ENCODE measurements at regions not wholly inside any gene's neighbourhood (a gene's known extent, or its start where the extent isn't known, plus 50 kb on each side); places are given as distances from the start of the nearest gene placed in this dataset.

DNA sequence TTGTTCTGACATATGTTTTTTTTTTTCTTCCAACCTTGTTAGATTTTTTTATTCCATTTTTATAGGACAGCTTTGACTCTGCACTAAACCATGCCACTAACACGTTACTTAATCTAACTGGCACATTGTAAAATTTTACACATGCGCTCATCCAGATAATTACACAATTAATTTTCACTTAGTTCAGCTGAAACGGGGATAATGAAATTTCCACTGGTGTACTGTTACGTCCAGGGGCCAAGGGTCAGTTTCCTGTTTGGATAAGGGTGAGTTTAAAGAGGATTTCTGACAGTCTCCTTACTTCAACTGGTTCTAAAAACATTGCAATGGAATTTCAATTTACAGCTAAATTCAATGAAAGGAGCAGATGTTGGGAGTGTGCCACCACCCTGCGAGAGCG lies 221.8 kb upstream of the CEP162 start (continued):
- TF ChIP-seq, protein P1, sequence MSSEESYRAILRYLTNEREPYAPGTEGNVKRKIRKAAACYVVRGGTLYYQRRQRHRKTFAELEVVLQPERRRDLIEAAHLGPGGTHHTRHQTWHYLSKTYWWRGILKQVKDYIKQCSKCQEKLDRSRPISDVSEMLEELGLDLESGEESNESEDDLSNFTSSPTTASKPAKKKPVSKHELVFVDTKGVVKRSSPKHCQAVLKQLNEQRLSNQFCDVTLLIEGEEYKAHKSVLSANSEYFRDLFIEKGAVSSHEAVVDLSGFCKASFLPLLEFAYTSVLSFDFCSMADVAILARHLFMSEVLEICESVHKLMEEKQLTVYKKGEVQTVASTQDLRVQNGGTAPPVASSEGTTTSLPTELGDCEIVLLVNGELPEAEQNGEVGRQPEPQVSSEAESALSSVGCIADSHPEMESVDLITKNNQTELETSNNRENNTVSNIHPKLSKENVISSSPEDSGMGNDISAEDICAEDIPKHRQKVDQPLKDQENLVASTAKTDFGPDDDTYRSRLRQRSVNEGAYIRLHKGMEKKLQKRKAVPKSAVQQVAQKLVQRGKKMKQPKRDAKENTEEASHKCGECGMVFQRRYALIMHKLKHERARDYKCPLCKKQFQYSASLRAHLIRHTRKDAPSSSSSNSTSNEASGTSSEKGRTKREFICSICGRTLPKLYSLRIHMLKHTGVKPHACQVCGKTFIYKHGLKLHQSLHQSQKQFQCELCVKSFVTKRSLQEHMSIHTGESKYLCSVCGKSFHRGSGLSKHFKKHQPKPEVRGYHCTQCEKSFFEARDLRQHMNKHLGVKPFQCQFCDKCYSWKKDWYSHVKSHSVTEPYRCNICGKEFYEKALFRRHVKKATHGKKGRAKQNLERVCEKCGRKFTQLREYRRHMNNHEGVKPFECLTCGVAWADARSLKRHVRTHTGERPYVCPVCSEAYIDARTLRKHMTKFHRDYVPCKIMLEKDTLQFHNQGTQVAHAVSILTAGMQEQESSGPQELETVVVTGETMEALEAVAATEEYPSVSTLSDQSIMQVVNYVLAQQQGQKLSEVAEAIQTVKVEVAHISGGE (tag by site-specific recombination; conservative IDR thresholded peaks at IDR 0.05; ENCODE audit: low read depth), result no peak
- TF ChIP-seq ZNF768 (tag by site-specific recombination; IDR thresholded peaks at IDR 0.05) (no peak), BCL11A (tag by site-specific recombination; IDR thresholded peaks at IDR 0.05; ENCODE audit: low read depth) (no peak), ZNF335 (tag by site-specific recombination; conservative IDR thresholded peaks at IDR 0.05) (no peak), KLF16 (tag by site-specific recombination; IDR thresholded peaks at IDR 0.05) (0 out of 2 replicates have a peak, but pooled peaks have one; percentile 62), ZNF596 (tag by site-specific recombination; IDR thresholded peaks at IDR 0.05) (no peak), MZF1 (tag by site-specific recombination; IDR thresholded peaks at IDR 0.05; ENCODE audit: borderline replicate concordance) (peak; percentile 72; the same call in 1 of the 2 replicates), ZNF138 (tag by site-specific recombination; IDR thresholded peaks at IDR 0.05; ENCODE audit: borderline replicate concordance) (no peak), ZBTB8A (tag by site-specific recombination; IDR thresholded peaks at IDR 0.05) (peak; percentile 41; the same call in 1 of the 2 replicates), ZNF677 (tag by site-specific recombination; IDR thresholded peaks at IDR 0.05) (no peak), ZNF10 (tag by site-specific recombination; IDR thresholded peaks at IDR 0.05) (peak; percentile 84; the same call in 1 of the 2 replicates), ZNF266 (tag by site-specific recombination; IDR thresholded peaks at IDR 0.05; ENCODE audit: low read depth) (no peak), ZNF626 (tag by site-specific recombination; IDR thresholded peaks at IDR 0.05) (no peak), GLIS2 (tag by site-specific recombination; IDR thresholded peaks at IDR 0.05) (no peak), ZFHX2 (tag by site-specific recombination; conservative IDR thresholded peaks at IDR 0.05) (no peak), ZNF366 (tag by site-specific recombination; conservative IDR thresholded peaks at IDR 0.05) (peak; percentile 72), ZNF776 (tag by site-specific recombination; IDR thresholded peaks at IDR 0.05; ENCODE audit: borderline replicate concordance) (no peak)
- TF ChIP-seq, protein P2, sequence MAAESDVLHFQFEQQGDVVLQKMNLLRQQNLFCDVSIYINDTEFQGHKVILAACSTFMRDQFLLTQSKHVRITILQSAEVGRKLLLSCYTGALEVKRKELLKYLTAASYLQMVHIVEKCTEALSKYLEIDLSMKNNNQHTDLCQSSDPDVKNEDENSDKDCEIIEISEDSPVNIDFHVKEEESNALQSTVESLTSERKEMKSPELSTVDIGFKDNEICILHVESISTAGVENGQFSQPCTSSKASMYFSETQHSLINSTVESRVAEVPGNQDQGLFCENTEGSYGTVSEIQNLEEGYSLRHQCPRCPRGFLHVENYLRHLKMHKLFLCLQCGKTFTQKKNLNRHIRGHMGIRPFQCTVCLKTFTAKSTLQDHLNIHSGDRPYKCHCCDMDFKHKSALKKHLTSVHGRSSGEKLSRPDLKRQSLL (tag by site-specific recombination; IDR thresholded peaks at IDR 0.05), result no peak
- TF ChIP-seq, protein P3, sequence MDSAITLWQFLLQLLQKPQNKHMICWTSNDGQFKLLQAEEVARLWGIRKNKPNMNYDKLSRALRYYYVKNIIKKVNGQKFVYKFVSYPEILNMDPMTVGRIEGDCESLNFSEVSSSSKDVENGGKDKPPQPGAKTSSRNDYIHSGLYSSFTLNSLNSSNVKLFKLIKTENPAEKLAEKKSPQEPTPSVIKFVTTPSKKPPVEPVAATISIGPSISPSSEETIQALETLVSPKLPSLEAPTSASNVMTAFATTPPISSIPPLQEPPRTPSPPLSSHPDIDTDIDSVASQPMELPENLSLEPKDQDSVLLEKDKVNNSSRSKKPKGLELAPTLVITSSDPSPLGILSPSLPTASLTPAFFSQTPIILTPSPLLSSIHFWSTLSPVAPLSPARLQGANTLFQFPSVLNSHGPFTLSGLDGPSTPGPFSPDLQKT (IDR thresholded peaks at IDR 0.05; ENCODE audit: borderline replicate concordance, low read depth, low read length), result no peak
- TF ChIP-seq, protein P4, sequence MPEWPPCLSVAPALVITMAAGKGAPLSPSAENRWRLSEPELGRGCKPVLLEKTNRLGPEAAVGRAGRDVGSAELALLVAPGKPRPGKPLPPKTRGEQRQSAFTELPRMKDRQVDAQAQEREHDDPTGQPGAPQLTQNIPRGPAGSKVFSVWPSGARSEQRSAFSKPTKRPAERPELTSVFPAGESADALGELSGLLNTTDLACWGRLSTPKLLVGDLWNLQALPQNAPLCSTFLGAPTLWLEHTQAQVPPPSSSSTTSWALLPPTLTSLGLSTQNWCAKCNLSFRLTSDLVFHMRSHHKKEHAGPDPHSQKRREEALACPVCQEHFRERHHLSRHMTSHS (tag by site-specific recombination; IDR thresholded peaks at IDR 0.05), result peak; percentile 57; the same call in 1 of the 2 replicates
- TF ChIP-seq, protein P5, sequence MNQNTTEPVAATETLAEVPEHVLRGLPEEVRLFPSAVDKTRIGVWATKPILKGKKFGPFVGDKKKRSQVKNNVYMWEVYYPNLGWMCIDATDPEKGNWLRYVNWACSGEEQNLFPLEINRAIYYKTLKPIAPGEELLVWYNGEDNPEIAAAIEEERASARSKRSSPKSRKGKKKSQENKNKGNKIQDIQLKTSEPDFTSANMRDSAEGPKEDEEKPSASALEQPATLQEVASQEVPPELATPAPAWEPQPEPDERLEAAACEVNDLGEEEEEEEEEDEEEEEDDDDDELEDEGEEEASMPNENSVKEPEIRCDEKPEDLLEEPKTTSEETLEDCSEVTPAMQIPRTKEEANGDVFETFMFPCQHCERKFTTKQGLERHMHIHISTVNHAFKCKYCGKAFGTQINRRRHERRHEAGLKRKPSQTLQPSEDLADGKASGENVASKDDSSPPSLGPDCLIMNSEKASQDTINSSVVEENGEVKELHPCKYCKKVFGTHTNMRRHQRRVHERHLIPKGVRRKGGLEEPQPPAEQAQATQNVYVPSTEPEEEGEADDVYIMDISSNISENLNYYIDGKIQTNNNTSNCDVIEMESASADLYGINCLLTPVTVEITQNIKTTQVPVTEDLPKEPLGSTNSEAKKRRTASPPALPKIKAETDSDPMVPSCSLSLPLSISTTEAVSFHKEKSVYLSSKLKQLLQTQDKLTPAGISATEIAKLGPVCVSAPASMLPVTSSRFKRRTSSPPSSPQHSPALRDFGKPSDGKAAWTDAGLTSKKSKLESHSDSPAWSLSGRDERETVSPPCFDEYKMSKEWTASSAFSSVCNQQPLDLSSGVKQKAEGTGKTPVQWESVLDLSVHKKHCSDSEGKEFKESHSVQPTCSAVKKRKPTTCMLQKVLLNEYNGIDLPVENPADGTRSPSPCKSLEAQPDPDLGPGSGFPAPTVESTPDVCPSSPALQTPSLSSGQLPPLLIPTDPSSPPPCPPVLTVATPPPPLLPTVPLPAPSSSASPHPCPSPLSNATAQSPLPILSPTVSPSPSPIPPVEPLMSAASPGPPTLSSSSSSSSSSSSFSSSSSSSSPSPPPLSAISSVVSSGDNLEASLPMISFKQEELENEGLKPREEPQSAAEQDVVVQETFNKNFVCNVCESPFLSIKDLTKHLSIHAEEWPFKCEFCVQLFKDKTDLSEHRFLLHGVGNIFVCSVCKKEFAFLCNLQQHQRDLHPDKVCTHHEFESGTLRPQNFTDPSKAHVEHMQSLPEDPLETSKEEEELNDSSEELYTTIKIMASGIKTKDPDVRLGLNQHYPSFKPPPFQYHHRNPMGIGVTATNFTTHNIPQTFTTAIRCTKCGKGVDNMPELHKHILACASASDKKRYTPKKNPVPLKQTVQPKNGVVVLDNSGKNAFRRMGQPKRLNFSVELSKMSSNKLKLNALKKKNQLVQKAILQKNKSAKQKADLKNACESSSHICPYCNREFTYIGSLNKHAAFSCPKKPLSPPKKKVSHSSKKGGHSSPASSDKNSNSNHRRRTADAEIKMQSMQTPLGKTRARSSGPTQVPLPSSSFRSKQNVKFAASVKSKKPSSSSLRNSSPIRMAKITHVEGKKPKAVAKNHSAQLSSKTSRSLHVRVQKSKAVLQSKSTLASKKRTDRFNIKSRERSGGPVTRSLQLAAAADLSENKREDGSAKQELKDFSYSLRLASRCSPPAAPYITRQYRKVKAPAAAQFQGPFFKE (tag by site-specific recombination; IDR thresholded peaks at IDR 0.05; ENCODE audit: borderline replicate concordance), result no peak
- TF ChIP-seq, protein P6, sequence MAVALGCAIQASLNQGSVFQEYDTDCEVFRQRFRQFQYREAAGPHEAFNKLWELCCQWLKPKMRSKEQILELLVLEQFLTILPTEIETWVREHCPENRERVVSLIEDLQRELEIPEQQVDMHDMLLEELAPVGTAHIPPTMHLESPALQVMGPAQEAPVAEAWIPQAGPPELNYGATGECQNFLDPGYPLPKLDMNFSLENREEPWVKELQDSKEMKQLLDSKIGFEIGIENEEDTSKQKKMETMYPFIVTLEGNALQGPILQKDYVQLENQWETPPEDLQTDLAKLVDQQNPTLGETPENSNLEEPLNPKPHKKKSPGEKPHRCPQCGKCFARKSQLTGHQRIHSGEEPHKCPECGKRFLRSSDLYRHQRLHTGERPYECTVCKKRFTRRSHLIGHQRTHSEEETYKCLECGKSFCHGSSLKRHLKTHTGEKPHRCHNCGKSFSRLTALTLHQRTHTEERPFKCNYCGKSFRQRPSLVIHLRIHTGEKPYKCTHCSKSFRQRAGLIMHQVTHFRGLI (tag by site-specific recombination; IDR thresholded peaks at IDR 0.05), result no peak

Measured in HEK293 (cell line).